Naive thymus-derived CD8-positive, alpha-beta T cell (primary cell): ENCODE measurements at regions not wholly inside any gene's neighbourhood (a gene's known extent, or its start where the extent isn't known, plus 50 kb on each side); places are given as distances from the start of the nearest gene placed in this dataset.
A peak's percentile ranks its signal among the peaks of the same experiment; 100 is the strongest.

Source experiments
- ATAC-seq, 2 donors: fragments of 150-1000 bp; cut with Tn5 transposase in 1 of 2; sonication (Bioruptor Pico), chemical (Tn5 transposase) in 1 of 2; 1 replicate in 1 of 2; 2 replicates in 1 of 2; pipeline ENCODE4 v1.10.0; 2021; ENCODE audit warnings: mild to moderate bottlenecking in 2 of 2, moderate library complexity in 2 of 2
- POLR2A ChIA-PET: fragments of 350-600 bp; sonication (Branson Sonifier 250); formaldehyde crosslinking; loops from one replicate; lab custom pipeline; 2021; ENCODE audit warnings: antibody characterized with exemption; lab: Charles Lee
- DNase-seq, 10 donors: peaks; one replicate each; pipeline versions ENCODE4 v3.0.0 to v3.0.0-alpha.2; 2020 to 2022
- H3K27ac Mint-ChIP-seq, 10 donors: one replicate each; pipeline ENCODE4 v1.8.0; 2020 to 2022; ENCODE audit warnings: mild to moderate bottlenecking in 10 of 10, mixed read lengths in 10 of 10, moderate library complexity in 4 of 10, inconsistent platforms in 1 of 10
- H3K27me3 Mint-ChIP-seq, 5 donors: one replicate each; pipeline ENCODE4 v1.8.0; 2021 to 2022; ENCODE audit warnings: mixed read lengths in 5 of 5
- H3K36me3 Mint-ChIP-seq, 3 donors: one replicate each; pipeline ENCODE4 v1.8.0; 2020 to 2022; ENCODE audit warnings: mixed read lengths in 3 of 3, mild to moderate bottlenecking in 2 of 3, inconsistent platforms in 1 of 3
- H3K4me1 Mint-ChIP-seq, 4 donors: one replicate each; pipeline ENCODE4 v1.8.0; 2021 to 2022; ENCODE audit warnings: mixed read lengths in 4 of 4
- H3K4me3 Mint-ChIP-seq, 10 donors: one replicate each; pipeline ENCODE4 v1.8.0; 2020 to 2022; ENCODE audit warnings: mild to moderate bottlenecking in 10 of 10, mixed read lengths in 10 of 10, moderate library complexity in 6 of 10, inconsistent platforms in 1 of 10
- H3K9me3 Mint-ChIP-seq, 9 donors: one replicate each; pipeline ENCODE4 v1.8.0; 2020 to 2022; ENCODE audit warnings: mixed read lengths in 9 of 9, mild to moderate bottlenecking in 3 of 9, inconsistent platforms in 1 of 9, moderate library complexity in 1 of 9

- POLR2A ChIA-PET: no interaction called here
Measured at GRCh38 chr17:49910858-49911204, 58.2 kb upstream of the DLX4 start.

GRCh38 chr17:49911719-49912118 is 57.3 kb upstream of the DLX4 start:
- POLR2A ChIA-PET: no interaction called here
- no peaks in the 10 kb centered on the region for H3K9me3 Mint-ChIP-seq

More at GRCh38 chr17:49910858-49911204, 58.2 kb upstream of the DLX4 start:
- Mint-ChIP-seq H3K27me3 (peaks cover 30 to 91% (median 60%) of the 10 kb centered on the region in 5 donors), H3K27ac (peak overlapping the region in 1 of 10 donors; percentile 46), H3K9me3 (no peaks in the 10 kb centered on the region), H3K36me3 (no peaks in the 10 kb centered on the region), H3K4me3 (peak overlapping the region; percentile 57 to 82 (median 74)), H3K4me1 (peaks cover 5 to 22% (median 9%) of the 10 kb centered on the region in 4 donors)
- no peak for DNase-seq
- ATAC-seq: peak; percentile 17 to 62

GRCh38 chr17:49913226-49914095 is 55.5 kb upstream of the DLX4 start:
- ATAC-seq: no peak
- H3K9me3 Mint-ChIP-seq: no peaks in the 10 kb centered on the region
- H3K36me3 Mint-ChIP-seq: no peaks in the 10 kb centered on the region
- POLR2A ChIA-PET: no interaction called here
- H3K27me3 Mint-ChIP-seq: peaks cover 31 to 81% (median 58%) of the 10 kb centered on the region in 5 donors
- H3K27ac Mint-ChIP-seq: no peak overlapping the region
- H3K4me3 Mint-ChIP-seq: no peak overlapping the region
- peaks cover 5 to 22% (median 9%) of the 10 kb centered on the region in 4 donors for H3K4me1 Mint-ChIP-seq
- DNase-seq: no peak

More at GRCh38 chr17:49911719-49912118, 57.3 kb upstream of the DLX4 start:
- H3K4me3 Mint-ChIP-seq: no peak overlapping the region
- H3K36me3 Mint-ChIP-seq: no peaks in the 10 kb centered on the region
- ATAC-seq (no peak), DNase-seq (no peak)
- H3K27me3 Mint-ChIP-seq: peaks cover 33 to 91% (median 63%) of the 10 kb centered on the region in 5 donors
- H3K27ac Mint-ChIP-seq: no peak overlapping the region
- peaks cover 5 to 22% (median 9%) of the 10 kb centered on the region in 4 donors for H3K4me1 Mint-ChIP-seq

GRCh38 chr17:49914096-49914490 is 54.9 kb upstream of the DLX4 start:
- peaks cover 5 to 20% (median 8%) of the 10 kb centered on the region in 4 donors for H3K4me1 Mint-ChIP-seq
- H3K27me3 Mint-ChIP-seq: peaks cover 26 to 74% (median 51%) of the 10 kb centered on the region in 5 donors
- H3K36me3 Mint-ChIP-seq: no peaks in the 10 kb centered on the region
- no peaks in the 10 kb centered on the region for H3K9me3 Mint-ChIP-seq
- DNase-seq: no peak
- no peak overlapping the region for H3K27ac Mint-ChIP-seq
- POLR2A ChIA-PET: no interaction called here
- no peak overlapping the region for H3K4me3 Mint-ChIP-seq
- no peak for ATAC-seq

GRCh38 chr17:49914664-49915063 is 54.3 kb upstream of the DLX4 start:
- H3K4me3 Mint-ChIP-seq: no peak overlapping the region
- POLR2A ChIA-PET: no interaction called here
- H3K4me1 Mint-ChIP-seq: peaks cover 5 to 14% (median 7%) of the 10 kb centered on the region in 4 donors
- H3K27ac Mint-ChIP-seq: no peak overlapping the region
- no peaks in the 10 kb centered on the region for H3K36me3 Mint-ChIP-seq
- DNase-seq (no peak), ATAC-seq (no peak)
- H3K9me3 Mint-ChIP-seq: no peaks in the 10 kb centered on the region
- peaks cover 25 to 69% (median 46%) of the 10 kb centered on the region in 5 donors for H3K27me3 Mint-ChIP-seq

GRCh38 chr17:49915260-49915659 is 53.7 kb upstream of the DLX4 start:
- ATAC-seq (no peak), DNase-seq (no peak)
- Mint-ChIP-seq H3K4me3 (no peak overlapping the region), H3K27me3 (peaks cover 22 to 63% (median 42%) of the 10 kb centered on the region in 5 donors), H3K27ac (no peak overlapping the region), H3K9me3 (no peaks in the 10 kb centered on the region), H3K4me1 (peaks cover 3 to 8% (median 5%) of the 10 kb centered on the region in 4 donors), H3K36me3 (no peaks in the 10 kb centered on the region)
- POLR2A ChIA-PET: no interaction called here

- no peaks in the 10 kb centered on the region for H3K36me3 Mint-ChIP-seq
Measured at GRCh38 chr17:49915670-49916069, 53.3 kb upstream of the DLX4 start.

GRCh38 chr17:49916854-49917515 is 52.0 kb upstream of the DLX4 start:
- Mint-ChIP-seq H3K4me3 (no peak overlapping the region), H3K36me3 (no peaks in the 10 kb centered on the region), H3K27ac (peak overlapping the region in 1 of 10 donors; percentile 1), H3K4me1 (no peaks in the 10 kb centered on the region), H3K27me3 (peaks cover 18 to 56% (median 33%) of the 10 kb centered on the region in 5 donors), H3K9me3 (no peaks in the 10 kb centered on the region)
- DNase-seq (no peak), ATAC-seq (no peak)
- POLR2A ChIA-PET: no interaction called here

More at GRCh38 chr17:49915670-49916069, 53.3 kb upstream of the DLX4 start:
- ATAC-seq: no peak
- no peak for DNase-seq
- POLR2A ChIA-PET: no interaction called here
- Mint-ChIP-seq H3K27me3 (peaks cover 20 to 59% (median 40%) of the 10 kb centered on the region in 5 donors), H3K27ac (no peak overlapping the region), H3K9me3 (no peaks in the 10 kb centered on the region), H3K4me3 (no peak overlapping the region), H3K4me1 (peaks cover 1 to 4% (median 3%) of the 10 kb centered on the region in 4 donors)

- Mint-ChIP-seq H3K27ac (no peak overlapping the region), H3K4me3 (no peak overlapping the region), H3K4me1 (no peaks in the 10 kb centered on the region), H3K36me3 (no peaks in the 10 kb centered on the region), H3K9me3 (no peaks in the 10 kb centered on the region), H3K27me3 (peaks cover 16 to 48% (median 33%) of the 10 kb centered on the region in 5 donors)
- DNase-seq (no peak), ATAC-seq (no peak)
- POLR2A ChIA-PET: no interaction called here
Measured at GRCh38 chr17:49918591-49918990, 50.4 kb upstream of the DLX4 start.
